GM21447 (cell line): ENCODE measurements at regions not wholly inside any gene's neighbourhood (a gene's known extent, or its start where the extent isn't known, plus 50 kb on each side); places are given as distances from the start of the nearest gene placed in this dataset.

Experiments
- ATAC-seq: cut with Tn5 transposase; IDR thresholded peaks from one replicate; pipeline ENCODE4 v1.9.1; 2021; ENCODE audit not compliant: unreplicated experiment

- ATAC-seq = no peak
Measured at GRCh38 chr13:106052200-106052767, 483.2 kb downstream of the EFNB2 start.

GRCh38 chr13:106049171-106049570 is 486.3 kb downstream of the EFNB2 start:
- ATAC-seq = no peak

GRCh38 chr13:106048386-106048785 is 487.1 kb downstream of the EFNB2 start:
- ATAC-seq = no peak

- ATAC-seq = no peak
Measured at GRCh38 chr13:106047859-106048258, 487.6 kb downstream of the EFNB2 start.

GRCh38 chr13:106042996-106043581 is 492.4 kb downstream of the EFNB2 start:
- ATAC-seq = no peak

GRCh38 chr13:106041445-106041844 is 494.0 kb downstream of the EFNB2 start:
- ATAC-seq = no peak

GRCh38 chr13:106038752-106039151 is 496.7 kb downstream of the EFNB2 start:
- no peak for ATAC-seq

GRCh38 chr13:106036870-106037269 is 498.6 kb downstream of the EFNB2 start:
- ATAC-seq = no peak

GRCh38 chr13:106034201-106034600 is 501.3 kb downstream of the EFNB2 start:
- no peak for ATAC-seq

- no peak for ATAC-seq
Measured at GRCh38 chr13:106033659-106034058, 501.8 kb downstream of the EFNB2 start.

GRCh38 chr13:106032441-106032840 is 503.0 kb downstream of the EFNB2 start:
- ATAC-seq = no peak

GRCh38 chr13:106029676-106030290 is 505.7 kb downstream of the EFNB2 start:
- ATAC-seq = no peak

- no peak for ATAC-seq
Measured at GRCh38 chr13:106028911-106029310, 506.6 kb downstream of the EFNB2 start.

- no peak for ATAC-seq
Measured at GRCh38 chr13:106011600-106011999, 523.9 kb downstream of the EFNB2 start.

- no peak for ATAC-seq
Measured at GRCh38 chr13:106010836-106011235, 524.6 kb downstream of the EFNB2 start.

- no peak for ATAC-seq
Measured at GRCh38 chr13:106008540-106008939, 526.9 kb downstream of the EFNB2 start.

GRCh38 chr13:106007156-106007555 is 528.3 kb downstream of the EFNB2 start:
- no peak for ATAC-seq

- ATAC-seq = no peak
Measured at GRCh38 chr13:106003651-106004050, 531.8 kb downstream of the EFNB2 start.

- no peak for ATAC-seq
Measured at GRCh38 chr13:106001443-106001842, 534.0 kb downstream of the EFNB2 start.

GRCh38 chr13:105997581-105998550 is 537.6 kb downstream of the EFNB2 start:
- no peak for ATAC-seq

GRCh38 chr13:105996391-105997025 is 539.0 kb downstream of the EFNB2 start:
- no peak for ATAC-seq
